K562 (cell line): ENCODE measurements at regions not wholly inside any gene's neighbourhood (a gene's known extent, or its start where the extent isn't known, plus 50 kb on each side); places are given as distances from the start of the nearest gene placed in this dataset.

Source experiments
- DPF2 ChIP-seq: fragments of 450-650 bp; IDR thresholded peaks from 2 replicates; pipeline ENCODE4 v1.6.1; 2016
- POLR2H ChIP-seq: IDR thresholded peaks from 2 replicates; pipeline ENCODE4 v1.6.1; 2016; ENCODE audit warnings: missing genetic modification characterization, low read depth, mild to moderate bottlenecking, control low read depth, missing compliant biosample characterization, moderate library complexity
- ZBTB40 ChIP-seq, 2 experiments: fragments of 450-650 bp in 1 of 2; sonication (generic) in 1 of 2; formaldehyde crosslinking in 1 of 2; IDR thresholded peaks; 2 replicates each; pipeline versions ENCODE4 v1.7.1 to v1.9.0; 2016 to 2022; ENCODE audit warnings: inconsistent platforms in 1 of 2, mild to moderate bottlenecking in 1 of 2, missing genetic modification reagents in 1 of 2
- TF ChIP-seq, protein P1 (sequence below), 2 experiments: fragments of 450-650 bp; conservative IDR thresholded peaks; 2 replicates each; pipeline ENCODE4 v1.6.1; 2017; ENCODE audit warnings: mild to moderate bottlenecking in 2 of 2, moderate library complexity in 2 of 2
- TF ChIP-seq, protein P2 (sequence below), 2 experiments: fragments of 450-650 bp in 1 of 2; sonication (generic) in 1 of 2; formaldehyde crosslinking in 1 of 2; IDR thresholded peaks in 1 of 2; conservative IDR thresholded peaks in 1 of 2; 2 replicates each; pipeline versions ENCODE4 v1.6.1 to v1.8.1; 2016 to 2023; ENCODE audit warnings: mild to moderate bottlenecking in 2 of 2, moderate library complexity in 2 of 2, inconsistent platforms in 1 of 2, missing genetic modification reagents in 1 of 2
- TF ChIP-seq, protein P3 (sequence below): sonication (generic); formaldehyde crosslinking; IDR thresholded peaks from 2 replicates; pipeline ENCODE4 v1.8.1; 2023; ENCODE audit warnings: mild to moderate bottlenecking, missing genetic modification reagents

DNA sequence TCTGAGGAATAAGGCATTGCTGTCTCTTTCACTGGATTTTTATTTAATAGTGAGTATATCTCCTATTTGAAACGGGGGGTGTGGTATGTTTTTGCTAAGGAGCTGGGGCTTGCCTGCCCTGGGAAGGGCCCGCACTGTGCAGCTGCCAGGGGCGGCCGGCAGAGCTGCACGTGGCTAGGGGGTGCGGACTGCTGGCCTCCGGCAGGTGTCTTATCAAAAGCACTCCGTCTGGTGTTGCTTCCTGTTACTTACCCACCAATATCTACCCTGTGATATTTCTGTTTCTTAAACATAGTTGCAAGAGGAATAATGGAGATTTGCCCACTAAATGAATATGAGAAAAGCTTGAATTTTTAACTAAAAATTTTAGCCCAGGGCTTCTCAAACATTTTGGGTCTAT lies 232.0 kb downstream of the IRX1 start (continued):
- peak; percentile 77 for TF ChIP-seq ZBTB40 (IDR thresholded peaks at IDR 0.05)
- no peak for TF ChIP-seq ZBTB40 (CRISPR knock-in tag; IDR thresholded peaks at IDR 0.05)
- TF ChIP-seq, protein P1, sequence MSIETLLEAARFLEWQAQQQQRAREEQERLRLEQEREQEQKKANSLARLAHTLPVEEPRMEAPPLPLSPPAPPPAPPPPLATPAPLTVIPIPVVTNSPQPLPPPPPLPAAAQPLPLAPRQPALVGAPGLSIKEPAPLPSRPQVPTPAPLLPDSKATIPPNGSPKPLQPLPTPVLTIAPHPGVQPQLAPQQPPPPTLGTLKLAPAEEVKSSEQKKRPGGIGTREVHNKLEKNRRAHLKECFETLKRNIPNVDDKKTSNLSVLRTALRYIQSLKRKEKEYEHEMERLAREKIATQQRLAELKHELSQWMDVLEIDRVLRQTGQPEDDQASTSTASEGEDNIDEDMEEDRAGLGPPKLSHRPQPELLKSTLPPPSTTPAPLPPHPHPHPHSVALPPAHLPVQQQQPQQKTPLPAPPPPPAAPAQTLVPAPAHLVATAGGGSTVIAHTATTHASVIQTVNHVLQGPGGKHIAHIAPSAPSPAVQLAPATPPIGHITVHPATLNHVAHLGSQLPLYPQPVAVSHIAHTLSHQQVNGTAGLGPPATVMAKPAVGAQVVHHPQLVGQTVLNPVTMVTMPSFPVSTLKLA (conservative IDR thresholded peaks at IDR 0.05): 0 out of 4 replicates have a peak, but pooled peaks have one; percentile 28 to 49
- TF ChIP-seq, protein P2, sequence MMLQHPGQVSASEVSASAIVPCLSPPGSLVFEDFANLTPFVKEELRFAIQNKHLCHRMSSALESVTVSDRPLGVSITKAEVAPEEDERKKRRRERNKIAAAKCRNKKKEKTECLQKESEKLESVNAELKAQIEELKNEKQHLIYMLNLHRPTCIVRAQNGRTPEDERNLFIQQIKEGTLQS (IDR thresholded peaks at IDR 0.05): no peak
- TF ChIP-seq, protein P2 (CRISPR knock-in tag; conservative IDR thresholded peaks at IDR 0.05): no peak
- no peak for TF ChIP-seq DPF2
- TF ChIP-seq POLR2H (tag): no peak
- TF ChIP-seq, protein P3, sequence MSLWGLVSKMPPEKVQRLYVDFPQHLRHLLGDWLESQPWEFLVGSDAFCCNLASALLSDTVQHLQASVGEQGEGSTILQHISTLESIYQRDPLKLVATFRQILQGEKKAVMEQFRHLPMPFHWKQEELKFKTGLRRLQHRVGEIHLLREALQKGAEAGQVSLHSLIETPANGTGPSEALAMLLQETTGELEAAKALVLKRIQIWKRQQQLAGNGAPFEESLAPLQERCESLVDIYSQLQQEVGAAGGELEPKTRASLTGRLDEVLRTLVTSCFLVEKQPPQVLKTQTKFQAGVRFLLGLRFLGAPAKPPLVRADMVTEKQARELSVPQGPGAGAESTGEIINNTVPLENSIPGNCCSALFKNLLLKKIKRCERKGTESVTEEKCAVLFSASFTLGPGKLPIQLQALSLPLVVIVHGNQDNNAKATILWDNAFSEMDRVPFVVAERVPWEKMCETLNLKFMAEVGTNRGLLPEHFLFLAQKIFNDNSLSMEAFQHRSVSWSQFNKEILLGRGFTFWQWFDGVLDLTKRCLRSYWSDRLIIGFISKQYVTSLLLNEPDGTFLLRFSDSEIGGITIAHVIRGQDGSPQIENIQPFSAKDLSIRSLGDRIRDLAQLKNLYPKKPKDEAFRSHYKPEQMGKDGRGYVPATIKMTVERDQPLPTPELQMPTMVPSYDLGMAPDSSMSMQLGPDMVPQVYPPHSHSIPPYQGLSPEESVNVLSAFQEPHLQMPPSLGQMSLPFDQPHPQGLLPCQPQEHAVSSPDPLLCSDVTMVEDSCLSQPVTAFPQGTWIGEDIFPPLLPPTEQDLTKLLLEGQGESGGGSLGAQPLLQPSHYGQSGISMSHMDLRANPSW (CRISPR knock-in tag): no peak
